NB4 (cell line): ENCODE measurements at regions not wholly inside any gene's neighbourhood (a gene's known extent, or its start where the extent isn't known, plus 50 kb on each side); places are given as distances from the start of the nearest gene placed in this dataset.

Experiments
- DNase-seq: peaks from one replicate; pipeline ENCODE4 v3.0.0; 2010; ENCODE audit warnings: low read depth
- H3K4me3 ChIP-seq: one replicate; pipeline ENCODE4 v1.5.1; 2011; ENCODE audit warnings: mild to moderate bottlenecking, low read depth, low read length, moderate library complexity
- MYC ChIP-seq: IDR thresholded peaks from 2 replicates; pipeline ENCODE4 v1.6.1; 2011; ENCODE audit warnings: low read depth, low read length
- POLR2A ChIP-seq: IDR thresholded peaks from 2 replicates; pipeline ENCODE4 v1.6.1; 2011; ENCODE audit warnings: mild to moderate bottlenecking; ENCODE audit not compliant: insufficient read length; ENCODE audit errors: extremely low read depth
- TF ChIP-seq, protein P1 (sequence below): IDR thresholded peaks from one replicate; pipeline ENCODE4 v1.5.1; 2012; ENCODE audit warnings: low read depth, low read length
- TF ChIP-seq, protein P2 (sequence below): IDR thresholded peaks from 2 replicates; pipeline ENCODE4 v1.6.1; 2011; ENCODE audit warnings: low read depth, low read length

DNA sequence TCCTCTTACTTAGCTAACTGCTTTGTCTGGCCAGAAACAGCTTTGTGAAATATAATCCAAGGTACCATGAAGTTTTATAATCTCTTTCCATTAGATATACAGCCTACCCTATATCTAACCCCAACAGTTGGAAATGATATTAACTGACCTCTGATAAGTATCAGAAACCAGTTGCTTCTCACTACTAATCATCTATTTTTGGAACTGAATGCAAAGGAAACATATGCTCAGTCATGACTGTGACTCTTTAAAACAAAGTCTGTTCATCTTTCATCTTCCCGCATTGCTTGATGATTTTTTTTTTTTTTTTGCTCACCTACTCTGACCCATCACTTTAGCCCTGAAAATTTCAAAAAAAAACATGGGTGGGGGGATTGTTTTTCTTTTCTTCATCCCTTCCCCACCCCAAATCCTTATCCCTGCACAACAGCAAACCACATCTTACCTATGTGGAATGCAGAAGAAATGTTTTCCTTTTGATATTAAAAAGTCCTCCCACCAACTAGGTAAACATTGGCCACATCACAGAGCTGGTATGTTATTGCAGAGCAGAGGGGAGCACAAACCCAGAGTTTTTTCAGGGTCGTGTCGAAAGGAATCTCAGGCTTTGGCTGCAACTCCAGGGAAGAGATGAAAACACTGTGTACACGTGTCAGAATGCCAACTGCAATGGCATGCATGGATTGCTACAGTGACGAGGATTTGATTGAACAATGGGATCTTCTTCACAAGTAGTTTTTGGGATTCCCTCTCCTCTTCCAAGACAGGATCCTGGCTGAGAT, 137.3 kb downstream of the SLC30A10 start:
- no peak for DNase-seq
- TF ChIP-seq, protein P1, sequence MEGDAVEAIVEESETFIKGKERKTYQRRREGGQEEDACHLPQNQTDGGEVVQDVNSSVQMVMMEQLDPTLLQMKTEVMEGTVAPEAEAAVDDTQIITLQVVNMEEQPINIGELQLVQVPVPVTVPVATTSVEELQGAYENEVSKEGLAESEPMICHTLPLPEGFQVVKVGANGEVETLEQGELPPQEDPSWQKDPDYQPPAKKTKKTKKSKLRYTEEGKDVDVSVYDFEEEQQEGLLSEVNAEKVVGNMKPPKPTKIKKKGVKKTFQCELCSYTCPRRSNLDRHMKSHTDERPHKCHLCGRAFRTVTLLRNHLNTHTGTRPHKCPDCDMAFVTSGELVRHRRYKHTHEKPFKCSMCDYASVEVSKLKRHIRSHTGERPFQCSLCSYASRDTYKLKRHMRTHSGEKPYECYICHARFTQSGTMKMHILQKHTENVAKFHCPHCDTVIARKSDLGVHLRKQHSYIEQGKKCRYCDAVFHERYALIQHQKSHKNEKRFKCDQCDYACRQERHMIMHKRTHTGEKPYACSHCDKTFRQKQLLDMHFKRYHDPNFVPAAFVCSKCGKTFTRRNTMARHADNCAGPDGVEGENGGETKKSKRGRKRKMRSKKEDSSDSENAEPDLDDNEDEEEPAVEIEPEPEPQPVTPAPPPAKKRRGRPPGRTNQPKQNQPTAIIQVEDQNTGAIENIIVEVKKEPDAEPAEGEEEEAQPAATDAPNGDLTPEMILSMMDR, result no peak
- TF ChIP-seq POLR2A (no peak), MYC (no peak)
- TF ChIP-seq, protein P2, sequence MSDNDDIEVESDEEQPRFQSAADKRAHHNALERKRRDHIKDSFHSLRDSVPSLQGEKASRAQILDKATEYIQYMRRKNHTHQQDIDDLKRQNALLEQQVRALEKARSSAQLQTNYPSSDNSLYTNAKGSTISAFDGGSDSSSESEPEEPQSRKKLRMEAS, result no peak

DNA sequence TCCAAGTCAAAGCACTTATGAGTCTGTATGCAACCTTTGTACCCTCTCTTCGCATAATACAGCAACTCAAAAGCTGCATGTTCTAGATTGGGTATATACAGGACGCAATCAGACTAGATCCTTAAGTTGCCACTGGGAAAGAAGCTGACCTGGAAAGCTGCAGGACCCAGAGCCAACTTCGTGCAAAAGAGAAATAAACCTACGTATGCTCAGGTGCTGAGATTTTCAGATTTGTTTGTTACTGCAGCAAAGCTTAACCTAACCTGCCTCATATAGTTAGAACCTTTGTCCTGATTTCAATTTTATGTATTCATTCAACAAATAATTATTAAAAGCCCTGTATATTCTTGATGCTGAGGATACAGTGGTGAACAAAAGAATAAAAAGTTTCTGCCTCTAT, 139.7 kb downstream of the SLC30A10 start:
- TF ChIP-seq POLR2A (no peak), MYC (no peak)
- TF ChIP-seq, protein P2, result no peak
- TF ChIP-seq, protein P1, result no peak
- no peak for DNase-seq
- no peak overlapping the region for H3K4me3 ChIP-seq

More for the DNA sequence above, 137.3 kb downstream of the SLC30A10 start:
- no peak overlapping the region for H3K4me3 ChIP-seq

DNA sequence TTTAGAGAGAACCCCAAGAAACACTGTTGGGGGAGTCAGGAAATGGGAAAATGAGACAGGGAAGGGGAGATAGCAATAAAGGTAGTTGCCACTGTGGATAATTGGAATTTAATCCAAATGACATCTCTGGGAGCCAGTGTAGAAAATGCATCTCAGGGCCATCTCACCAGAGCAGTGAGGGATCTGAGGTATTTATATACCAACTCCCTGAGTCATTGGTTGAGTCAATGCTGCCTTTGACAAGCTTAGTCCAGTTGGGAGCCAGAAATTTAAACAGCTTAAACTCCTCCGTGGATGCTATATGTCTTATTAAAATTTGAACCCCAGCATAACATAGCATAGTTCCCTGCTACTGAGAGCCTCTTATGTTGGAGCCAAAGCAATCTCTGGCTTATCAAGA, 140.3 kb downstream of the SLC30A10 start:
- no peak for DNase-seq
- no peak overlapping the region for H3K4me3 ChIP-seq
- TF ChIP-seq POLR2A (no peak), MYC (no peak)
- TF ChIP-seq, protein P1, result no peak
- TF ChIP-seq, protein P2, result no peak

DNA sequence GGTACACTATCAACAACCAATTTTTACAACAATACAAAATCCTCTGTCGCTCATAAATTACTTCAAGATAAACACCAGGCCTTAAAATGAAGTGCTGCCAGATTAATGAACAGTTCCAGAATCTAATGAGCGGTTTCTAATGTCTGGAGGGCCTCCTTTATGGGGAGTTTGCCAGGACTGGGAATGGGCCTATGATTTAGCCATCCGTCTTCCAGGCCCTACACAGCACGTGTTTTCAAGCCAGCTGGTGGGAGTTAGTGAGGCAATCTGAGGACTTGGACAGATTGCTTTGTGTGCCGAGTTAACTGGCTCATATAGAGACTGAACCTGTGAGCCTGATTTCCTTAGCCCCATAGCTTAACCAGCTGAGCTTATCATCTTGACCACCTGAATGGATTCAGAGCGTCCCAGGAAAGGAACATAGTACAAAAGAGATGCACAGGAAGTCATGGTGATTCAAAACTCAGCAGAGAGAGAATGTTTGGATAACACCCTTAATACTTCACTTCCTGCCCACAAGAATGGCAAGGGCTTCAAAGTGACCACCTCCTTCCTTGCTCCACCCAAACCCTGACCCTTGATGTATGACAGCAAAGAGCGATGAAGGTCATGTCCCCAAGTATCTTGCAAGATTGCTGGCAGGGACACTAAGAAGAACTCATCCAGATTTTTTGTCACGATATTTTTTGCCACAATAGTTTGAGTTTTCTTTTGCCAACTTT, 143.5 kb downstream of the SLC30A10 start:
- DNase-seq, result no peak
- H3K4me3 ChIP-seq, result no peak overlapping the region
- no peak for TF ChIP-seq MYC
- no peak for TF ChIP-seq POLR2A
- TF ChIP-seq, protein P1, result no peak
- TF ChIP-seq, protein P2, result no peak

DNA sequence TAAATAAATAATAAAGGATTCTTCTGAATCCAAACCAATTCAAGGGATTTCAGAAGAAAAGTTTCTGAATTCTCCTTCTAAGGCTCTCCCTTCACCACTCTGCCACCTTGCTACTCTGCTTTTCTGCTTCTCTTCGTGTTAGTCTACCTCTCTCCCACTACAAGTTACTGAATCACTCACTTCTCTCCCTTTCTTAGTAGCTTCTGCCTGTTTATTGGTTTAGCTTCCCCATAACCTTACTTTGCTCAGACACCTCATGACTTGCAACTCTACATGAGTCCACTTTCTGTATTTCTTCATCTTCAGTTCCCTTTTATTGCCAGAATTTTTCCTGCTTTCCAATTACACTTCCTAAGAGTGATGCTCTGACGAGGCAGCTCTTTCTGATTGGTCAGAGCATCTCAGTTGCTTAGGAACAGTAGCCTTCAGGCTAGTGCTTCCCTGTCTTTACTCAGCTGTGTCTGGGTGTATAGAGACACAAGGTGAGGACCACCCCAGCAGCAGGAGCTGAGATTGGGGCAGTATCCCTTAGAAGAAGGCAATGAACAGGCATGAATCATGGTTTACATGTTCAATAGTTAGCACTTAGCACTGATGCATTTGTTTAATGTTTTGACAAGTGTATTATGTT, 144.6 kb downstream of the SLC30A10 start:
- no peak overlapping the region for H3K4me3 ChIP-seq
- DNase-seq, result no peak
- TF ChIP-seq, protein P2, result no peak
- TF ChIP-seq MYC (no peak), POLR2A (no peak)
- TF ChIP-seq, protein P1, result no peak
